ENCODE measurements at regions not wholly inside any gene's neighbourhood (a gene's known extent, or its start where the extent isn't known, plus 50 kb on each side); places are given as distances from the start of the nearest gene placed in this dataset.
"Not testable (repeated sequence)": the region's sequence is repeated elsewhere in the genome, so short reads cannot be mapped to it uniquely, and the experiment has no call there.

DNA sequence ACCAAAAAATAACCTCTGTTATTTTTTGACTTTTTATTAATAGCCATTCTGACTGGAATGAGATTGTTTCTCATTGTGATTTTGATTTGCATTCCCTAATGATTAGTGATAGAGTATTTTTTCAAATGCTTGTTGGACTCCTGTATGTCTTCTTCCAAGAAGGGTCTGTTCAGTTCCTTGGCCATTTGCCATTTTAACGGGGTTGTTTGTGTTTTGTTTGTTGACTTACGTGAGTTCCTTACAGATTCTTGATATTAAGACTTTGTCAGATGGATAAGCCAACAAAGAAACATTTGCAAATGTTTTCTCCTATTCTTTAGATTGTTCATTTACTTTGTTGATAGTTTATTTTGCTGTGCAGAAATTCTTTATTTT is 651.6 kb upstream of the LRFN5 start:
- Histone ChIP-seq H3K36me3 (no peaks in the 10 kb centered on the region), H3K4me3 (no peak overlapping the region)
- intact Hi-C loops (cut with DNase I), result no loop called here

DNA sequence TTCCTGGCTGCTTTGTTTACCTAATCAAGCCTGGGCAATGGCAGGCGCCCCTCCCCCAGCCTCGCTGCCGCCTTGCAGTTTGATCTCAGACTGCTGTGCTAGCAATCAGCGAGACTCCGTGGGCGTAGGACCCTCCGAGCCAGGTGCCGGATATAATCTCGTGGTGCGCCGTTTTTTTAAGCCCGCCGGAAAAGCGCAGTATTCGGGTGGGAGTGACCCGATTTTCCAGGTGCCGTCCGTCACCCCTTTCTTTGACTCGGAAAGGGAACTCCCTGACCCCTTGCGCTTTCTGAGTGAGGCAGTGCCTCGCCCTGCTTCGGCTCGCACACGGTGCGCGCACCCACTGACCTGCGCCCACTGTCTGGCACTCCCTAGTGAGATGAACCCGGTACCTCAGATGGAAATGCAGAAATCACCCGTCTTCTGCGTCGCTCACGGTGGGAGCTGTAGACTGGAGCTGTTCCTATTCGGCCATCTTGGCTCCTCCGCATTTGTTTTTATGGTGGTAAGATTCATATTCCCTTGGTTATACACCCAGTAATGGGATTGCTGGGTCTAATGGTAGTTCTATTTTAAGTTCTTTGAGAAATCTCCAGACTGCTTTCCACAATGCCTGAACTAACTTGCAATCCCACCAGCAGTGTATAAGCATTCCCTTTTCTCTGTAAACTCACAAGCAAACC is 652.1 kb upstream of the LRFN5 start:
- H3K27ac ChIP-seq; H3K27me3 ChIP-seq; H3K36me3 ChIP-seq; intact Hi-C loops (cut with DNase I); H3K4me3 ChIP-seq; H3K4me1 ChIP-seq; H3K9me3 ChIP-seq; DNase-seq: not testable (repeated sequence)
- WGBS, 2 donors, result 86 to 89% methylated on average over 34 of the region's 34 CpGs

More for the DNA sequence above, 651.6 kb upstream of the LRFN5 start:
- no peaks in the 10 kb centered on the region for H3K27me3 ChIP-seq
- WGBS, 2 donors, result 77 to 83% methylated on average over 2 of the region's 2 CpGs
- no peak for TF ChIP-seq POLR2A (IDR thresholded peaks at IDR 0.05)
- TF ChIP-seq, protein P1, sequence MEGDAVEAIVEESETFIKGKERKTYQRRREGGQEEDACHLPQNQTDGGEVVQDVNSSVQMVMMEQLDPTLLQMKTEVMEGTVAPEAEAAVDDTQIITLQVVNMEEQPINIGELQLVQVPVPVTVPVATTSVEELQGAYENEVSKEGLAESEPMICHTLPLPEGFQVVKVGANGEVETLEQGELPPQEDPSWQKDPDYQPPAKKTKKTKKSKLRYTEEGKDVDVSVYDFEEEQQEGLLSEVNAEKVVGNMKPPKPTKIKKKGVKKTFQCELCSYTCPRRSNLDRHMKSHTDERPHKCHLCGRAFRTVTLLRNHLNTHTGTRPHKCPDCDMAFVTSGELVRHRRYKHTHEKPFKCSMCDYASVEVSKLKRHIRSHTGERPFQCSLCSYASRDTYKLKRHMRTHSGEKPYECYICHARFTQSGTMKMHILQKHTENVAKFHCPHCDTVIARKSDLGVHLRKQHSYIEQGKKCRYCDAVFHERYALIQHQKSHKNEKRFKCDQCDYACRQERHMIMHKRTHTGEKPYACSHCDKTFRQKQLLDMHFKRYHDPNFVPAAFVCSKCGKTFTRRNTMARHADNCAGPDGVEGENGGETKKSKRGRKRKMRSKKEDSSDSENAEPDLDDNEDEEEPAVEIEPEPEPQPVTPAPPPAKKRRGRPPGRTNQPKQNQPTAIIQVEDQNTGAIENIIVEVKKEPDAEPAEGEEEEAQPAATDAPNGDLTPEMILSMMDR (IDR thresholded peaks at IDR 0.05), result no peak
- TF ChIP-seq EP300 (IDR thresholded peaks at IDR 0.05), result no peak
- no peak for TF ChIP-seq POLR2AphosphoS5 (IDR thresholded peaks at IDR 0.05)
- no peaks in the 10 kb centered on the region for H3K9me3 ChIP-seq
- no peaks in the 10 kb centered on the region for H3K4me1 ChIP-seq
- no peak for DNase-seq
- H3K27ac ChIP-seq, result no peak overlapping the region

DNA sequence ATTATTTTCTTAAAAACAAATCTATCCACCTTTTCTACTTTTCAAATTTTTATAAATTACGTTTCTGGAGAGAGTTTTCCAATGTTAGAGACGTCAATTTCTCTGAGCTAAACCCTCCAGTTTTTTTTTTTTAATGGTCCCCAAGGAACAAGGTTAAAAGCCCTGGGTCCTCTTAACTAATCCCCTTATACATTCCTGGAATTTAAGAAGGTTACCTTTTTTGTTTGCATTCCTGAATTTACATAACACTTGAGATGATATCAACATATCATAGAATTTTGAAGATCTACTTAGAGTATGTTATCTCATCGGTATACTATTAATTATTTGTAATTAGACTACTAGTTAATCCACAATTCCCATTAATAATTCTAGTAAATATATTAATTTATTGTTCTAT is 662.2 kb upstream of the LRFN5 start:
- no peaks in the 10 kb centered on the region for H3K4me1 ChIP-seq
- no peak overlapping the region for H3K27ac ChIP-seq
- no peaks in the 10 kb centered on the region for H3K36me3 ChIP-seq
- H3K27me3 ChIP-seq, result no peaks in the 10 kb centered on the region
- TF ChIP-seq POLR2A (IDR thresholded peaks at IDR 0.05), result no peak
- TF ChIP-seq, protein P1 (IDR thresholded peaks at IDR 0.05), result no peak
- TF ChIP-seq POLR2AphosphoS5 (IDR thresholded peaks at IDR 0.05), result no peak
- TF ChIP-seq EP300 (IDR thresholded peaks at IDR 0.05), result no peak
- DNase-seq, result no peak
- no peaks in the 10 kb centered on the region for H3K9me3 ChIP-seq
- intact Hi-C loops (cut with DNase I), result no loop called here
- no peak overlapping the region for H3K4me3 ChIP-seq
- 51 to 53% methylated on average over 3 of the region's 3 CpGs for WGBS, 2 donors

DNA sequence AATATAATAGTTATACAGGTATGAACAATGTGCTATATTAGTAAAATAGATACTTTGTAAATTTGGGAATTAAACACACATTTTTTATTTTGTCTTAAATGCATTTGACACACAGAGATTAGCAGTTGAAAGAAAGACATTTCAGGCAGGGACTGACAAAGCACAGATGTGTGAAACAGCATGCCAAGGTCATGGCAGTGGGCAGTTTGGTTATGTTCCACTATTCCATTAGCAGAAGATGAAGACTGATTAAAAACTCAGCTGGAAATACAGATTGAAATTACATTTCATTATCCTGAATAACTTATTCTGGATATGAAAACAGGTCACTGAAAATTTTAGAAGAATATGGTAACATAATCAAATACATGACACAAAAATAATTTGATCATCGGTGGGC is 669.8 kb upstream of the LRFN5 start:
- no peaks in the 10 kb centered on the region for H3K4me1 ChIP-seq
- DNase-seq, result no peak
- intact Hi-C loops (cut with DNase I), result no loop called here
- H3K27me3 ChIP-seq, result no peaks in the 10 kb centered on the region
- TF ChIP-seq POLR2AphosphoS5 (IDR thresholded peaks at IDR 0.05) (no peak), POLR2A (IDR thresholded peaks at IDR 0.05) (no peak), EP300 (IDR thresholded peaks at IDR 0.05) (no peak)
- TF ChIP-seq, protein P1 (IDR thresholded peaks at IDR 0.05), result no peak
- no peak overlapping the region for H3K4me3 ChIP-seq
- H3K9me3 ChIP-seq, result no peaks in the 10 kb centered on the region
- 84 to 92% methylated on average over 1 of the region's 1 CpG for WGBS, 2 donors
- H3K27ac ChIP-seq, result no peak overlapping the region
- no peaks in the 10 kb centered on the region for H3K36me3 ChIP-seq

DNA sequence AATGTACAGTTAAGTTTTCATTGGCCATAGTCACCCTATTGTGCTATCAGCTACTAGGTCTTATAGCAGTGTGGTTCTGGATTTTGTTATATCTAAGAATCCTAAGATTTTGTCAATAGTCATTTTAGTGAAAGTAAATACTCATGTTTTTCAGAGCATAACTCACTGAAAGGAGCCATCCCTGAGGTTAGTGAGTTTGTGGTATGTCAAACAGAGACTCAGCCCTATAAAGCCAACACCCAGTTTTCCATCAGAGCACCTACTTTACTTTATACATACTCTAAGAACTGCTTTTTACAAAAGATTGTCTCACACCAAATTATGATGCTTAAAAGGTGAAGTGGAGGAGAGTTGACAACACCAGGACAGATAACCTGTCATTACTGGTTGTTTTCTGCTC is 686.3 kb upstream of the LRFN5 start:
- Histone ChIP-seq H3K9me3 (no peaks in the 10 kb centered on the region), H3K4me3 (no peak overlapping the region), H3K27me3 (no peaks in the 10 kb centered on the region), H3K4me1 (no peaks in the 10 kb centered on the region), H3K27ac (no peak overlapping the region), H3K36me3 (no peaks in the 10 kb centered on the region)
- intact Hi-C loops (cut with DNase I), result no loop called here
- no peak for TF ChIP-seq POLR2A (IDR thresholded peaks at IDR 0.05)
- no peak for TF ChIP-seq POLR2AphosphoS5 (IDR thresholded peaks at IDR 0.05)
- TF ChIP-seq EP300 (IDR thresholded peaks at IDR 0.05), result no peak
- TF ChIP-seq, protein P1 (IDR thresholded peaks at IDR 0.05), result no peak
- no peak for DNase-seq
